ENCODE measurements at regions not wholly inside any gene's neighbourhood (a gene's known extent, or its start where the extent isn't known, plus 50 kb on each side); places are given as distances from the start of the nearest gene placed in this dataset.

DNA sequence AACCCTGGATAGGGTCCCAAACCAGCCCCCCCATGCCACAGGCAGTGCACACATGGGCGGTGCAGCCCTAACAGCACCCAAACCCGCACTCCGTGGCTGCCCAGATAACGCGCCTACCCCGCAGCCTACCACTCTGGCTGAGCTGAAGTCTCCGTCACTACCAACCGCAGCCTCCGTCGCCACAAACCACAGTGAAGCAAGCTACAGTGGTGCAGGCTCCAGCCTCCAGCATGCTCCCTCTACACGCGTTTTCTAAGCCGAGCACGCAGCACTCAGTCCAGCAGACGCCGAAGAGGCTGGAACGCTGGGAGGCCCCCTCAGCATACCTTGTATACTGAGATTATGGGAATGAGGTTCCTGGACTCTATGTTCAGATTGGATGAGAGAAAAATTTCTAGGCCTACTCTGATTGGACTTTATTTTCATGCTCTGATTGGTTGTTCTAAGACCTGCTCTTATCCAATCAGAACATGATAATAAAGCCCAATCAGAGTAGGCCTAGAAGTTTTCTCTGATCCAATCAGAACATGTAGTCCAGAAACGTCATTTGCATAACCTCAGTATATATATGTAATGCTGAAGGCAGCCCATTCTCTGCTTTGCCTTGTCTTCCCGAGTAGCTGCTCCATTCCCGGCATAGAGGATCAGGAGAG lies 56.7 kb upstream of the C1QTNF9B start:
- TF ChIP-seq, protein P1, sequence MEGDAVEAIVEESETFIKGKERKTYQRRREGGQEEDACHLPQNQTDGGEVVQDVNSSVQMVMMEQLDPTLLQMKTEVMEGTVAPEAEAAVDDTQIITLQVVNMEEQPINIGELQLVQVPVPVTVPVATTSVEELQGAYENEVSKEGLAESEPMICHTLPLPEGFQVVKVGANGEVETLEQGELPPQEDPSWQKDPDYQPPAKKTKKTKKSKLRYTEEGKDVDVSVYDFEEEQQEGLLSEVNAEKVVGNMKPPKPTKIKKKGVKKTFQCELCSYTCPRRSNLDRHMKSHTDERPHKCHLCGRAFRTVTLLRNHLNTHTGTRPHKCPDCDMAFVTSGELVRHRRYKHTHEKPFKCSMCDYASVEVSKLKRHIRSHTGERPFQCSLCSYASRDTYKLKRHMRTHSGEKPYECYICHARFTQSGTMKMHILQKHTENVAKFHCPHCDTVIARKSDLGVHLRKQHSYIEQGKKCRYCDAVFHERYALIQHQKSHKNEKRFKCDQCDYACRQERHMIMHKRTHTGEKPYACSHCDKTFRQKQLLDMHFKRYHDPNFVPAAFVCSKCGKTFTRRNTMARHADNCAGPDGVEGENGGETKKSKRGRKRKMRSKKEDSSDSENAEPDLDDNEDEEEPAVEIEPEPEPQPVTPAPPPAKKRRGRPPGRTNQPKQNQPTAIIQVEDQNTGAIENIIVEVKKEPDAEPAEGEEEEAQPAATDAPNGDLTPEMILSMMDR (IDR thresholded peaks at IDR 0.05; ENCODE audit: poor library complexity), result no peak
- no peak for TF ChIP-seq EZH2 (IDR thresholded peaks at IDR 0.05; ENCODE audit: borderline replicate concordance)

All from hepatocyte (in vitro differentiated cells).